GM04503 (cell line): ENCODE measurements at regions not wholly inside any gene's neighbourhood (a gene's known extent, or its start where the extent isn't known, plus 50 kb on each side); places are given as distances from the start of the nearest gene placed in this dataset.
"Not testable (repeated sequence)": the region's sequence is repeated elsewhere in the genome, so short reads cannot be mapped to it uniquely, and the experiment has no call there.

Source experiments
- DNase-seq: peaks from one replicate; pipeline ENCODE4 v3.0.0-alpha.2; 2012; ENCODE audit warnings: low read depth

- no peak for DNase-seq
Measured at GRCh38 chr3:67946436-67946835, 292.0 kb upstream of the SUCLG2 start.

- DNase-seq, result no peak
Measured at GRCh38 chr3:67943546-67943945, 289.1 kb upstream of the SUCLG2 start.

- DNase-seq, result no peak
Measured at GRCh38 chr3:67941433-67942030, 287.1 kb upstream of the SUCLG2 start.

GRCh38 chr3:67940210-67940952, 286.0 kb upstream of the SUCLG2 start:
- DNase-seq, result no peak

GRCh38 chr3:67937498-67938118, 283.2 kb upstream of the SUCLG2 start:
- no peak for DNase-seq

GRCh38 chr3:67930394-67930793, 276.0 kb upstream of the SUCLG2 start:
- not testable (repeated sequence) for DNase-seq

GRCh38 chr3:67923796-67924195, 269.4 kb upstream of the SUCLG2 start:
- DNase-seq, result no peak

GRCh38 chr3:67920969-67921368, 266.6 kb upstream of the SUCLG2 start:
- DNase-seq, result no peak

- no peak for DNase-seq
Measured at GRCh38 chr3:67920311-67920710, 265.9 kb upstream of the SUCLG2 start.

GRCh38 chr3:67916353-67916752, 261.9 kb upstream of the SUCLG2 start:
- DNase-seq, result no peak

- DNase-seq, result no peak
Measured at GRCh38 chr3:67907735-67908134, 253.3 kb upstream of the SUCLG2 start.

GRCh38 chr3:67906261-67906660, 251.8 kb upstream of the SUCLG2 start:
- no peak for DNase-seq

GRCh38 chr3:67901681-67902080, 247.3 kb upstream of the SUCLG2 start:
- DNase-seq, result no peak

GRCh38 chr3:67898916-67899315, 244.5 kb upstream of the SUCLG2 start:
- no peak for DNase-seq

- DNase-seq, result no peak
Measured at GRCh38 chr3:67897351-67898336, 243.2 kb upstream of the SUCLG2 start.

- DNase-seq, result no peak
Measured at GRCh38 chr3:67896130-67896529, 241.7 kb upstream of the SUCLG2 start.

GRCh38 chr3:67894510-67894909, 240.1 kb upstream of the SUCLG2 start:
- no peak for DNase-seq

- DNase-seq, result no peak
Measured at GRCh38 chr3:67884345-67884744, 229.9 kb upstream of the SUCLG2 start.

GRCh38 chr3:67883766-67884165, 229.4 kb upstream of the SUCLG2 start:
- no peak for DNase-seq

- DNase-seq, result no peak
Measured at GRCh38 chr3:67882981-67883380, 228.6 kb upstream of the SUCLG2 start.

- no peak for DNase-seq
Measured at GRCh38 chr3:67876261-67876660, 221.8 kb upstream of the SUCLG2 start.

GRCh38 chr3:67875858-67876257, 221.4 kb upstream of the SUCLG2 start:
- no peak for DNase-seq
